ENCODE measurements at regions not wholly inside any gene's neighbourhood (a gene's known extent, or its start where the extent isn't known, plus 50 kb on each side); places are given as distances from the start of the nearest gene placed in this dataset.
A peak's percentile ranks its signal among the peaks of the same experiment; 100 is the strongest.
"Not testable (repeated sequence)": the region's sequence is repeated elsewhere in the genome, so short reads cannot be mapped to it uniquely, and the experiment has no call there.

- DNase-seq (ENCODE audit: low spot score), result no peak
- intact Hi-C loops (cut with DNase I), result loop anchor here in 1 of 2 donors (10.0 kb wide), 1 partner anchor 1244 kb away; no protein-coding TSS in a partner anchor
Observed at GRCh38 chr10:18860631-18861240, 187.9 kb upstream of the MALRD1 start.

- intact Hi-C loops (cut with DNase I), result loop anchor here in 1 of 2 donors (10.0 kb wide), 1 partner anchor 1243 kb away; no protein-coding TSS in a partner anchor
- DNase-seq (ENCODE audit: low spot score), result no peak
Observed at GRCh38 chr10:18861382-18861781, 187.2 kb upstream of the MALRD1 start.

GRCh38 chr10:18866852-18867251 is 181.7 kb upstream of the MALRD1 start:
- no peak for DNase-seq (ENCODE audit: low spot score)
- intact Hi-C loops (cut with DNase I), result loop anchor here in 1 of 2 donors (10.0 kb wide), 1 partner anchor 1238 kb away; no protein-coding TSS in a partner anchor

- intact Hi-C loops (cut with DNase I), result loop anchor here in 1 of 2 donors (10.0 kb wide), 1 partner anchor 1236 kb away; no protein-coding TSS in a partner anchor
- DNase-seq (ENCODE audit: low spot score), result no peak
Observed at GRCh38 chr10:18868919-18869318, 179.7 kb upstream of the MALRD1 start.

GRCh38 chr10:18875477-18875876 is 173.1 kb upstream of the MALRD1 start:
- no peak for DNase-seq (ENCODE audit: low spot score)
- intact Hi-C loops (cut with DNase I), result no loop called here

- no peak for DNase-seq (ENCODE audit: low spot score)
- intact Hi-C loops (cut with DNase I), result no loop called here
Observed at GRCh38 chr10:18879284-18879683, 169.3 kb upstream of the MALRD1 start.

GRCh38 chr10:18880530-18880929 is 168.1 kb upstream of the MALRD1 start:
- DNase-seq (ENCODE audit: low spot score), result no peak
- intact Hi-C loops (cut with DNase I), result no loop called here

GRCh38 chr10:18886102-18886501 is 162.5 kb upstream of the MALRD1 start:
- no peak for DNase-seq (ENCODE audit: low spot score)
- intact Hi-C loops (cut with DNase I), result no loop called here

GRCh38 chr10:18906636-18907035 is 142.0 kb upstream of the MALRD1 start:
- DNase-seq (ENCODE audit: low spot score), result no peak
- intact Hi-C loops (cut with DNase I), result no loop called here

GRCh38 chr10:18917431-18917830 is 131.2 kb upstream of the MALRD1 start:
- intact Hi-C loops (cut with DNase I); DNase-seq (ENCODE audit: low spot score): not testable (repeated sequence)

- DNase-seq (ENCODE audit: low spot score), result no peak
- intact Hi-C loops (cut with DNase I), result no loop called here
Observed at GRCh38 chr10:18918532-18918931, 130.1 kb upstream of the MALRD1 start.

- no peak for DNase-seq (ENCODE audit: low spot score)
- intact Hi-C loops (cut with DNase I), result no loop called here
Observed at GRCh38 chr10:18949391-18949790, 99.2 kb upstream of the MALRD1 start.

- peak; percentile 57 for DNase-seq (ENCODE audit: low spot score)
- intact Hi-C loops (cut with DNase I), result not testable (repeated sequence)
Observed at GRCh38 chr10:18951072-18951823, 97.4 kb upstream of the MALRD1 start.

- no peak for DNase-seq (ENCODE audit: low spot score)
- intact Hi-C loops (cut with DNase I), result no loop called here
Observed at GRCh38 chr10:18955061-18955460, 93.5 kb upstream of the MALRD1 start.

GRCh38 chr10:18959369-18959768 is 89.2 kb upstream of the MALRD1 start:
- intact Hi-C loops (cut with DNase I), result no loop called here
- no peak for DNase-seq (ENCODE audit: low spot score)

GRCh38 chr10:18960466-18961079 is 88.0 kb upstream of the MALRD1 start:
- intact Hi-C loops (cut with DNase I), result no loop called here

GRCh38 chr10:18968159-18968558 is 80.4 kb upstream of the MALRD1 start:
- DNase-seq (ENCODE audit: low spot score), result no peak
- intact Hi-C loops (cut with DNase I), result no loop called here

More at GRCh38 chr10:18960466-18961079, 88.0 kb upstream of the MALRD1 start:
- DNase-seq (ENCODE audit: low spot score), result no peak

GRCh38 chr10:18976696-18977251 is 71.8 kb upstream of the MALRD1 start:
- intact Hi-C loops (cut with DNase I), result no loop called here
- no peak for DNase-seq (ENCODE audit: low spot score)

GRCh38 chr10:18980089-18980629 is 68.4 kb upstream of the MALRD1 start:
- no peak for DNase-seq (ENCODE audit: low spot score)
- intact Hi-C loops (cut with DNase I), result no loop called here

GRCh38 chr10:18984531-18984930 is 64.1 kb upstream of the MALRD1 start:
- intact Hi-C loops (cut with DNase I), result no loop called here
- DNase-seq (ENCODE audit: low spot score), result no peak

All from posterior vena cava (tissue), 2 donors.